Right kidney (tissue), 1 donor: ENCODE measurements at regions not wholly inside any gene's neighbourhood (a gene's known extent, or its start where the extent isn't known, plus 50 kb on each side); places are given as distances from the start of the nearest gene placed in this dataset.
A peak's percentile ranks its signal among the peaks of the same experiment; 100 is the strongest.

ENCODE experiments used
- DNase-seq: peaks from one replicate; pipeline ENCODE4 v3.0.0-alpha.2; 2016

GRCh38 chr14:86707071-86707470, 1177.1 kb downstream of the FLRT2 start:
- no peak for DNase-seq

- DNase-seq = no peak
Observed at GRCh38 chr14:86683561-86683960, 1153.6 kb downstream of the FLRT2 start.

GRCh38 chr14:86675059-86675458, 1145.1 kb downstream of the FLRT2 start:
- DNase-seq = no peak

GRCh38 chr14:86673523-86673969, 1143.6 kb downstream of the FLRT2 start:
- no peak for DNase-seq

- DNase-seq = no peak
Observed at GRCh38 chr14:86672080-86672479, 1142.1 kb downstream of the FLRT2 start.

GRCh38 chr14:86665975-86666374, 1136.0 kb downstream of the FLRT2 start:
- DNase-seq = no peak

- DNase-seq = no peak
Observed at GRCh38 chr14:86662334-86662733, 1132.4 kb downstream of the FLRT2 start.

- DNase-seq = no peak
Observed at GRCh38 chr14:86654558-86655184, 1124.7 kb downstream of the FLRT2 start.

- DNase-seq = no peak
Observed at GRCh38 chr14:86652526-86652925, 1122.6 kb downstream of the FLRT2 start.

- DNase-seq = no peak
Observed at GRCh38 chr14:86646696-86647690, 1117.0 kb downstream of the FLRT2 start.

GRCh38 chr14:86646125-86646524, 1116.2 kb downstream of the FLRT2 start:
- no peak for DNase-seq

- no peak for DNase-seq
Observed at GRCh38 chr14:86641310-86641709, 1111.4 kb downstream of the FLRT2 start.

- no peak for DNase-seq
Observed at GRCh38 chr14:86640288-86640687, 1110.3 kb downstream of the FLRT2 start.

GRCh38 chr14:86639666-86640065, 1109.7 kb downstream of the FLRT2 start:
- DNase-seq = no peak

GRCh38 chr14:86639146-86639545, 1109.2 kb downstream of the FLRT2 start:
- DNase-seq = no peak

GRCh38 chr14:86627080-86627479, 1097.1 kb downstream of the FLRT2 start:
- no peak for DNase-seq

- no peak for DNase-seq
Observed at GRCh38 chr14:86626530-86626929, 1096.6 kb downstream of the FLRT2 start.

GRCh38 chr14:86625637-86626036, 1095.7 kb downstream of the FLRT2 start:
- no peak for DNase-seq

GRCh38 chr14:86619726-86620125, 1089.8 kb downstream of the FLRT2 start:
- no peak for DNase-seq

- peak; percentile 8 for DNase-seq
Observed at GRCh38 chr14:86613786-86614185, 1083.8 kb downstream of the FLRT2 start.

- DNase-seq = no peak
Observed at GRCh38 chr14:86613126-86613525, 1083.2 kb downstream of the FLRT2 start.

- DNase-seq = no peak
Observed at GRCh38 chr14:86604561-86604960, 1074.6 kb downstream of the FLRT2 start.

GRCh38 chr14:86602263-86602662, 1072.3 kb downstream of the FLRT2 start:
- DNase-seq = no peak

- DNase-seq = no peak
Observed at GRCh38 chr14:86601813-86602212, 1071.9 kb downstream of the FLRT2 start.
